AG20443 (cell line): ENCODE measurements at regions not wholly inside any gene's neighbourhood (a gene's known extent, or its start where the extent isn't known, plus 50 kb on each side); places are given as distances from the start of the nearest gene placed in this dataset.
"Not testable (repeated sequence)": the region's sequence is repeated elsewhere in the genome, so short reads cannot be mapped to it uniquely, and the experiment has no call there.

Source experiments
- DNase-seq: peaks from one replicate; pipeline ENCODE4 v3.0.0; 2012; ENCODE audit warnings: low spot score, mixed read lengths

- DNase-seq: not testable (repeated sequence)
Observed at GRCh38 chr5:3147405-3147804, 395.9 kb upstream of the IRX2 start.

GRCh38 chr5:3145641-3146040 lies 394.2 kb upstream of the IRX2 start:
- no peak for DNase-seq

- DNase-seq: no peak
Observed at GRCh38 chr5:3143382-3143781, 391.9 kb upstream of the IRX2 start.

GRCh38 chr5:3142261-3143027 lies 391.0 kb upstream of the IRX2 start:
- no peak for DNase-seq

- DNase-seq: no peak
Observed at GRCh38 chr5:3140117-3140516, 388.6 kb upstream of the IRX2 start.

GRCh38 chr5:3139499-3139931 lies 388.0 kb upstream of the IRX2 start:
- DNase-seq: no peak

GRCh38 chr5:3131161-3131560 lies 379.7 kb upstream of the IRX2 start:
- no peak for DNase-seq

GRCh38 chr5:3129252-3129651 lies 377.8 kb upstream of the IRX2 start:
- no peak for DNase-seq

GRCh38 chr5:3127423-3127911 lies 376.0 kb upstream of the IRX2 start:
- DNase-seq: no peak

GRCh38 chr5:3126639-3127038 lies 375.2 kb upstream of the IRX2 start:
- no peak for DNase-seq

GRCh38 chr5:3124410-3124809 lies 372.9 kb upstream of the IRX2 start:
- no peak for DNase-seq

- no peak for DNase-seq
Observed at GRCh38 chr5:3123763-3124157, 372.3 kb upstream of the IRX2 start.

- no peak for DNase-seq
Observed at GRCh38 chr5:3122985-3123762, 371.7 kb upstream of the IRX2 start.

- no peak for DNase-seq
Observed at GRCh38 chr5:3122216-3122615, 370.7 kb upstream of the IRX2 start.

GRCh38 chr5:3121813-3122212 lies 370.3 kb upstream of the IRX2 start:
- DNase-seq: no peak

GRCh38 chr5:3120028-3120427 lies 368.6 kb upstream of the IRX2 start:
- no peak for DNase-seq

- DNase-seq: no peak
Observed at GRCh38 chr5:3119435-3119834, 368.0 kb upstream of the IRX2 start.

GRCh38 chr5:3118340-3118739 lies 366.9 kb upstream of the IRX2 start:
- no peak for DNase-seq

GRCh38 chr5:3116366-3116765 lies 364.9 kb upstream of the IRX2 start:
- DNase-seq: no peak

GRCh38 chr5:3114467-3114866 lies 363.0 kb upstream of the IRX2 start:
- DNase-seq: no peak

- DNase-seq: no peak
Observed at GRCh38 chr5:3110371-3110770, 358.9 kb upstream of the IRX2 start.

- no peak for DNase-seq
Observed at GRCh38 chr5:3107156-3107611, 355.7 kb upstream of the IRX2 start.

GRCh38 chr5:3105581-3105980 lies 354.1 kb upstream of the IRX2 start:
- DNase-seq: no peak
